ENCODE measurements at regions not wholly inside any gene's neighbourhood (a gene's known extent, or its start where the extent isn't known, plus 50 kb on each side); places are given as distances from the start of the nearest gene placed in this dataset.

- no peaks in the 10 kb centered on the region for H3K9me3 ChIP-seq
- peaks cover 83% of the 10 kb centered on the region for H3K27me3 ChIP-seq
- no peak overlapping the region for H3K4me3 ChIP-seq
These were observed 143.8 kb upstream of the RPL38 start for GRCh38 chr17:74059479-74060240.

DNA sequence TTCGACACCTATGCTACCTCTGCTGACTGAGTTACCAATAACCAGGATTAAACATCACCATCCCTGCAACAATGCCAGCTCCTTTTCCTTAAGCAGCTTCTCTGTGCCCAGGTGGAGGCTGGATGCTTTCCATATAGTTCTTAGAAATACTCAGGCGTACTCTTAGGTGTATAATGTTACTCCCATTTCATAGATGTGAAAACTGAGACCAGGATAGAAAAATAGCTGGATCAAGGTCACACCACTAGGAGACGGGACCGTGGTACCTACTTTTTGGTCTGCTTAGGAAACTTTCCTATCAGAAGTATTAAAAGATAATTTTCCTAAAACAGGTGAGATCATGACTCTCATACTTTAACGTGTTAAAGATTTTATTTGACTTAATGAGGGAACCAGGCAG is 141.7 kb upstream of the RPL38 start:
- H3K27ac ChIP-seq: no peak overlapping the region
- no peak for ATAC-seq
- no peak overlapping the region for H3K4me3 ChIP-seq
- no peaks in the 10 kb centered on the region for H3K36me3 ChIP-seq
- no peaks in the 10 kb centered on the region for H3K4me1 ChIP-seq
- H3K9me3 ChIP-seq: no peaks in the 10 kb centered on the region
- TF ChIP-seq POLR2A (IDR thresholded peaks at IDR 0.05) (no peak), CTCF (IDR thresholded peaks at IDR 0.05) (no peak), POLR2AphosphoS5 (IDR thresholded peaks at IDR 0.05) (no peak), EP300 (IDR thresholded peaks at IDR 0.05) (no peak)
- 69 to 80% methylated on average over 4 of the region's 5 CpGs for WGBS, 2 donors (ENCODE audit: low coverage in 1 of 2)
- H3K27me3 ChIP-seq: peaks cover 78% of the 10 kb centered on the region

More at GRCh38 chr17:74059479-74060240, 143.8 kb upstream of the RPL38 start:
- Histone ChIP-seq H3K4me1 (no peaks in the 10 kb centered on the region), H3K27ac (no peak overlapping the region), H3K36me3 (no peaks in the 10 kb centered on the region)
- TF ChIP-seq EP300 (IDR thresholded peaks at IDR 0.05) (no peak), CTCF (IDR thresholded peaks at IDR 0.05) (no peak), POLR2AphosphoS5 (IDR thresholded peaks at IDR 0.05) (no peak), POLR2A (IDR thresholded peaks at IDR 0.05) (no peak)
- WGBS, 2 donors (ENCODE audit: low coverage in 1 of 2): 72% methylated on average over 2 of the region's 4 CpGs; no CpG with 5 or more reads in 1 of the 2 donors
- ATAC-seq: no peak

- no peak for ATAC-seq
- TF ChIP-seq CTCF (IDR thresholded peaks at IDR 0.05): no peak
- no peak for TF ChIP-seq POLR2A (IDR thresholded peaks at IDR 0.05)
- no peak for TF ChIP-seq POLR2AphosphoS5 (IDR thresholded peaks at IDR 0.05)
- TF ChIP-seq EP300 (IDR thresholded peaks at IDR 0.05): no peak
- H3K4me3 ChIP-seq: no peak overlapping the region
- no peaks in the 10 kb centered on the region for H3K4me1 ChIP-seq
- H3K27ac ChIP-seq: no peak overlapping the region
- no peaks in the 10 kb centered on the region for H3K9me3 ChIP-seq
- H3K27me3 ChIP-seq: peaks cover 79% of the 10 kb centered on the region
- H3K36me3 ChIP-seq: no peaks in the 10 kb centered on the region
- WGBS, 2 donors (ENCODE audit: low coverage in 1 of 2): 46 to 67% methylated on average over 3 of the region's 3 CpGs
These were observed 141.2 kb upstream of the RPL38 start for GRCh38 chr17:74062234-74062633.

GRCh38 chr17:74063439-74063838 is 140.0 kb upstream of the RPL38 start:
- 64 to 80% methylated on average over 3 to 9 of the region's 10 CpGs for WGBS, 2 donors (ENCODE audit: low coverage in 1 of 2)

More at GRCh38 chr17:74063439-74063838, 140.0 kb upstream of the RPL38 start:
- no peak for TF ChIP-seq CTCF (IDR thresholded peaks at IDR 0.05)
- H3K4me1 ChIP-seq: no peaks in the 10 kb centered on the region
- H3K9me3 ChIP-seq: no peaks in the 10 kb centered on the region
- H3K27me3 ChIP-seq: peaks cover 74% of the 10 kb centered on the region
- H3K4me3 ChIP-seq: no peak overlapping the region
- no peaks in the 10 kb centered on the region for H3K36me3 ChIP-seq
- H3K27ac ChIP-seq: no peak overlapping the region
- ATAC-seq: no peak
